CD14-positive monocyte (primary cell): ENCODE measurements at regions not wholly inside any gene's neighbourhood (a gene's known extent, or its start where the extent isn't known, plus 50 kb on each side); places are given as distances from the start of the nearest gene placed in this dataset.

Experiments used
- DNase-seq, 3 donors: peaks; one replicate each; pipeline ENCODE4 v3.0.0-alpha.2; 2011 to 2022
- H2AFZ ChIP-seq: 2 replicates; pipeline ENCODE4 v1.6.0; 2012; ENCODE audit warnings: mild to moderate bottlenecking, low read depth, low read length, inconsistent platforms; ENCODE audit not compliant: insufficient read depth, poor library complexity, severe bottlenecking
- H3K27ac ChIP-seq, 2 donors: 1 replicate in 1 of 2; 2 replicates in 1 of 2; pipeline ENCODE4 v1.5.1; 2012 to 2013; ENCODE audit warnings: low read length in 2 of 2, control low read depth in 1 of 2, inconsistent platforms in 1 of 2, low read depth in 1 of 2, mild to moderate bottlenecking in 1 of 2
- H3K27me3 ChIP-seq, 2 donors: one replicate each; pipeline versions ENCODE4 v1.6.0 to v1.6.1; 2011 to 2013; ENCODE audit warnings: low read length in 2 of 2; ENCODE audit not compliant: control insufficient read depth in 2 of 2, insufficient read depth in 2 of 2
- H3K36me3 ChIP-seq, 2 donors: replicated peaks in 1 of 2; 1 replicate in 1 of 2; 2 replicates in 1 of 2; pipeline versions ENCODE4 v1.5.1 to v1.6.1; 2012 to 2013; ENCODE audit warnings: low read length in 2 of 2, control low read depth in 1 of 2, inconsistent platforms in 1 of 2, mild to moderate bottlenecking in 1 of 2; ENCODE audit not compliant: insufficient read depth in 2 of 2, control insufficient read depth in 1 of 2
- H3K4me1 ChIP-seq, 2 donors: 1 replicate in 1 of 2; 2 replicates in 1 of 2; pipeline versions ENCODE4 v1.5.1 to v1.6.1; 2012 to 2013; ENCODE audit warnings: low read length in 2 of 2, control low read depth in 1 of 2, inconsistent platforms in 1 of 2, mild to moderate bottlenecking in 1 of 2, moderate library complexity in 1 of 2; ENCODE audit not compliant: insufficient read depth in 2 of 2, control insufficient read depth in 1 of 2
- H3K4me2 ChIP-seq: replicated peaks from 2 replicates; pipeline ENCODE3; 2012; ENCODE audit warnings: low read length, moderate library complexity, mild to moderate bottlenecking; ENCODE audit not compliant: poor library complexity, severe bottlenecking; ENCODE audit errors: extremely low read depth
- H3K4me3 ChIP-seq, 3 experiments: fragments of 200-600 bp in 1 of 3; sonication (generic) in 1 of 3; replicated peaks in 1 of 3; 1 replicate in 2 of 3; 2 replicates in 1 of 3; pipeline ENCODE4 v1.5.1; 2011 to 2013; ENCODE audit warnings: low read length in 3 of 3, mild to moderate bottlenecking in 3 of 3, control low read depth in 2 of 3, low read depth in 2 of 3, inconsistent platforms in 1 of 3, moderate library complexity in 1 of 3
- H3K79me2 ChIP-seq: 2 replicates; pipeline ENCODE4 v1.6.0; 2012; ENCODE audit warnings: mild to moderate bottlenecking, control low read depth, inconsistent platforms, low read length, moderate library complexity; ENCODE audit not compliant: insufficient read depth
- H3K9ac ChIP-seq: 2 replicates; pipeline ENCODE4 v1.6.0; 2017; ENCODE audit warnings: low read length, mild to moderate bottlenecking; ENCODE audit not compliant: insufficient read depth, poor library complexity, severe bottlenecking
- H3K9me3 ChIP-seq, 2 donors: replicated peaks in 1 of 2; 1 replicate in 1 of 2; 2 replicates in 1 of 2; pipeline versions ENCODE4 v1.5.1 to v1.6.1; 2012 to 2013; ENCODE audit warnings: low read length in 2 of 2, control low read depth in 1 of 2; ENCODE audit not compliant: control insufficient read depth in 1 of 2, insufficient read depth in 1 of 2
- H4K20me1 ChIP-seq: 2 replicates; pipeline ENCODE4 v1.6.0; 2012; ENCODE audit warnings: mild to moderate bottlenecking, low read length, control low read depth, moderate library complexity; ENCODE audit not compliant: insufficient read depth
- H3K27ac Mint-ChIP-seq, 7 donors: one replicate each; pipeline ENCODE4 v1.8.0; 2020; ENCODE audit warnings: mild to moderate bottlenecking in 7 of 7, mixed read lengths in 7 of 7, moderate library complexity in 6 of 7, inconsistent platforms in 2 of 7
- H3K27me3 Mint-ChIP-seq, 3 donors: one replicate each; pipeline ENCODE4 v1.8.0; 2021 to 2022; ENCODE audit warnings: low read depth in 3 of 3, mild to moderate bottlenecking in 3 of 3, mixed read lengths in 3 of 3, moderate library complexity in 3 of 3, inconsistent platforms in 1 of 3
- H3K36me3 Mint-ChIP-seq, 2 donors: one replicate each; pipeline ENCODE4 v1.8.0; 2020; ENCODE audit warnings: mixed read lengths in 2 of 2, inconsistent platforms in 1 of 2, mild to moderate bottlenecking in 1 of 2
- H3K4me1 Mint-ChIP-seq: one replicate; pipeline ENCODE4 v1.8.0; 2020; ENCODE audit warnings: mild to moderate bottlenecking, mixed read lengths
- H3K4me3 Mint-ChIP-seq, 2 donors: one replicate each; pipeline ENCODE4 v1.8.0; 2020; ENCODE audit warnings: mild to moderate bottlenecking in 2 of 2, mixed read lengths in 2 of 2, moderate library complexity in 1 of 2
- H3K9me3 Mint-ChIP-seq, 7 donors: one replicate each; pipeline ENCODE4 v1.8.0; 2020 to 2022; ENCODE audit warnings: mixed read lengths in 7 of 7, mild to moderate bottlenecking in 6 of 7, moderate library complexity in 6 of 7, inconsistent platforms in 2 of 7
- CTCF ChIP-seq: fragments of 200-600 bp; IDR thresholded peaks from one replicate; pipeline ENCODE4 v1.8.0; 2022; ENCODE audit warnings: antibody characterized with exemption, mild to moderate bottlenecking
- WGBS: methylation state at CpG from one replicate; pipeline ENCODE4 v1.1.5; 2013; ENCODE audit warnings: missing lambda C conversion rate; ENCODE audit not compliant: insufficient coverage; 5-methylcytosine and 5-hydroxymethylcytosine counted together
- intact Hi-C, 2 donors: fragments of 100-400 bp; cut with micrococcal nuclease; formaldehyde crosslinking; loops; one replicate each; pipeline versions ENCODE4 v1.15.0 to v1.15.1; 2023

- no peaks in the 10 kb centered on the region for H4K20me1 ChIP-seq
- WGBS: no CpG with 5 or more reads among the region's 1 CpG
These were observed 1703.6 kb upstream of the PRR20A start for GRCh38 chr13:55437162-55437561.

GRCh38 chr13:55439450-55439849, 1701.3 kb upstream of the PRR20A start:
- no peak for DNase-seq
- H3K4me2 ChIP-seq: no peak overlapping the region
- Mint-ChIP-seq H3K4me3 (no peak overlapping the region), H3K27ac (no peak overlapping the region), H3K4me1 (no peaks in the 10 kb centered on the region), H3K36me3 (no peaks in the 10 kb centered on the region), H3K27me3 (peaks cover 0 to 2% (median 0%) of the 10 kb centered on the region in 3 donors), H3K9me3 (peaks cover 2 to 13% (median 7%) of the 10 kb centered on the region in 7 donors)
- H3K9me3 ChIP-seq: peaks cover 7 to 13% of the 10 kb centered on the region in 2 donors
- H3K36me3 ChIP-seq: no peaks in the 10 kb centered on the region
- no peak for TF ChIP-seq CTCF
- intact Hi-C loops: no loop called here
- H2AFZ ChIP-seq: no peak overlapping the region
- no CpG with 5 or more reads among the region's 1 CpG for WGBS
- H3K79me2 ChIP-seq: no peaks in the 10 kb centered on the region
- H4K20me1 ChIP-seq: no peaks in the 10 kb centered on the region
- H3K27me3 ChIP-seq: no peaks in the 10 kb centered on the region
- H3K4me1 ChIP-seq: no peaks in the 10 kb centered on the region
- H3K27ac ChIP-seq: no peak overlapping the region
- H3K4me3 ChIP-seq: no peak overlapping the region
- H3K9ac ChIP-seq: no peak overlapping the region

More at GRCh38 chr13:55437162-55437561, 1703.6 kb upstream of the PRR20A start:
- Histone ChIP-seq H3K9me3 (peaks cover 7 to 13% of the 10 kb centered on the region in 2 donors), H3K4me1 (no peaks in the 10 kb centered on the region), H2AFZ (no peak overlapping the region), H3K36me3 (no peaks in the 10 kb centered on the region), H3K27ac (no peak overlapping the region), H3K79me2 (no peaks in the 10 kb centered on the region), H3K4me2 (no peak overlapping the region), H3K9ac (no peak overlapping the region), H3K4me3 (no peak overlapping the region), H3K27me3 (no peaks in the 10 kb centered on the region)
- TF ChIP-seq CTCF: no peak
- no peak overlapping the region for H3K4me3 Mint-ChIP-seq
- intact Hi-C loops: no loop called here
- no peak for DNase-seq
- no peak overlapping the region for H3K27ac Mint-ChIP-seq
- H3K4me1 Mint-ChIP-seq: no peaks in the 10 kb centered on the region
- peaks cover 0 to 11% (median 8%) of the 10 kb centered on the region in 7 donors for H3K9me3 Mint-ChIP-seq
- H3K27me3 Mint-ChIP-seq: peaks cover 0 to 2% (median 0%) of the 10 kb centered on the region in 3 donors
- H3K36me3 Mint-ChIP-seq: no peaks in the 10 kb centered on the region
